ENCODE measurements at regions not wholly inside any gene's neighbourhood (a gene's known extent, or its start where the extent isn't known, plus 50 kb on each side); places are given as distances from the start of the nearest gene placed in this dataset.

- TF ChIP-seq SUZ12 (IDR thresholded peaks at IDR 0.05; ENCODE audit: extremely low read depth, insufficient read depth, insufficient read length) (no peak), ZNF274 (IDR thresholded peaks at IDR 0.05; ENCODE audit: low read depth, low read length) (no peak)
These were observed 1148.1 kb upstream of the NCAM2 start for GRCh38 chr21:19850157-19850556.

All from NT2/D1 (cell line).